Endodermal cell (in vitro differentiated cells): ENCODE measurements at regions not wholly inside any gene's neighbourhood (a gene's known extent, or its start where the extent isn't known, plus 50 kb on each side); places are given as distances from the start of the nearest gene placed in this dataset.

Experiments
- DNase-seq: peaks from one replicate; pipeline ENCODE4 v3.0.0-alpha.2; 2017
- H3K27ac ChIP-seq: 2 replicates; pipeline ENCODE4 v1.5.1; 2013; ENCODE audit warnings: mild to moderate bottlenecking, low read depth, low read length, moderate library complexity
- H3K27me3 ChIP-seq: 2 replicates; pipeline ENCODE4 v1.6.1; 2013; ENCODE audit warnings: mild to moderate bottlenecking, low read length, moderate library complexity; ENCODE audit not compliant: insufficient read depth, control insufficient read depth, poor library complexity, severe bottlenecking
- H3K36me3 ChIP-seq: 2 replicates; pipeline ENCODE4 v1.7.0; 2013; ENCODE audit warnings: mild to moderate bottlenecking, low read length, moderate library complexity; ENCODE audit not compliant: control insufficient read depth, insufficient read depth
- H3K4me1 ChIP-seq: one replicate; pipeline ENCODE4 v1.7.0; 2013; ENCODE audit warnings: low read length; ENCODE audit not compliant: control insufficient read depth, insufficient read depth
- H3K4me3 ChIP-seq: 2 replicates; pipeline ENCODE4 v1.5.1; 2013; ENCODE audit warnings: mild to moderate bottlenecking, low read length, moderate library complexity
- H3K9ac ChIP-seq: 2 replicates; pipeline ENCODE4 v1.6.1; 2013; ENCODE audit warnings: mild to moderate bottlenecking, low read length, moderate library complexity; ENCODE audit not compliant: poor library complexity, severe bottlenecking; ENCODE audit errors: extremely low read depth
- H3K9me3 ChIP-seq: 2 replicates; pipeline ENCODE4 v1.6.1; 2013; ENCODE audit warnings: mild to moderate bottlenecking, low read length, moderate library complexity; ENCODE audit not compliant: control insufficient read depth
- H3K27ac Mint-ChIP-seq: 2 replicates; pipeline ENCODE4 v1.8.0; 2020; ENCODE audit warnings: mixed read lengths
- H3K27me3 Mint-ChIP-seq: 2 replicates; pipeline ENCODE4 v1.8.0; 2021; ENCODE audit warnings: mild to moderate bottlenecking, mixed read lengths; ENCODE audit not compliant: insufficient read depth
- H3K36me3 Mint-ChIP-seq: 2 replicates; pipeline ENCODE4 v1.8.0; 2020; ENCODE audit warnings: low read depth, mixed read lengths
- H3K4me1 Mint-ChIP-seq: 2 replicates; pipeline ENCODE4 v1.8.0; 2020; ENCODE audit warnings: mixed read lengths
- H3K4me3 Mint-ChIP-seq: 2 replicates; pipeline ENCODE4 v1.8.0; 2020; ENCODE audit warnings: mild to moderate bottlenecking, moderate library complexity, mixed read lengths
- H3K9me3 Mint-ChIP-seq: 2 replicates; pipeline ENCODE4 v1.8.0; 2020; ENCODE audit warnings: mild to moderate bottlenecking, mixed read lengths
- CTCF ChIP-seq: fragments of 200-600 bp; sonication (generic); conservative IDR thresholded peaks from 2 replicates; pipeline ENCODE4 v1.5.0; 2021; ENCODE audit warnings: antibody characterized with exemption, mild to moderate bottlenecking
- WGBS, 2 experiments: methylation state at CpG; one replicate each; pipeline versions ENCODE4 v1.1.5 to v1.1.7; 2013; ENCODE audit warnings: missing lambda C conversion rate in 2 of 2, mixed read lengths in 1 of 2; ENCODE audit not compliant: insufficient coverage in 1 of 2, insufficient read length in 1 of 2; 5-methylcytosine and 5-hydroxymethylcytosine counted together

GRCh38 chr14:26947265-26947664 lies 349.4 kb upstream of the NOVA1 start:
- WGBS, 2 experiments = 100% methylated on average over 1 of the region's 1 CpG; no CpG with 5 or more reads in 1 of the 2 experiments
- no peaks in the 10 kb centered on the region for H3K27me3 ChIP-seq

GRCh38 chr14:26959437-26959836 lies 361.6 kb upstream of the NOVA1 start:
- Mint-ChIP-seq H3K4me1 (peaks cover 14% of the 10 kb centered on the region), H3K9me3 (no peaks in the 10 kb centered on the region), H3K36me3 (no peaks in the 10 kb centered on the region)

More at GRCh38 chr14:26947265-26947664, 349.4 kb upstream of the NOVA1 start:
- no peaks in the 10 kb centered on the region for H3K9me3 ChIP-seq
- no peaks in the 10 kb centered on the region for H3K36me3 ChIP-seq
- TF ChIP-seq CTCF = no peak
- H3K27ac Mint-ChIP-seq = no peak overlapping the region
- no peaks in the 10 kb centered on the region for H3K27me3 Mint-ChIP-seq
- H3K4me1 ChIP-seq = no peaks in the 10 kb centered on the region
- no peak for DNase-seq
- H3K36me3 Mint-ChIP-seq = peaks cover 2% of the 10 kb centered on the region
- H3K4me3 Mint-ChIP-seq = no peak overlapping the region
- H3K4me3 ChIP-seq = no peak overlapping the region
- no peak overlapping the region for H3K9ac ChIP-seq
- peaks cover 13% of the 10 kb centered on the region for H3K9me3 Mint-ChIP-seq
- H3K4me1 Mint-ChIP-seq = no peaks in the 10 kb centered on the region
- H3K27ac ChIP-seq = no peak overlapping the region

GRCh38 chr14:26959972-26960660 lies 362.3 kb upstream of the NOVA1 start:
- 71 to 89% methylated on average over 7 to 10 of the region's 10 CpGs for WGBS, 2 experiments
- H3K4me1 ChIP-seq = no peaks in the 10 kb centered on the region
- Mint-ChIP-seq H3K9me3 (no peaks in the 10 kb centered on the region), H3K4me1 (peaks cover 14% of the 10 kb centered on the region), H3K36me3 (no peaks in the 10 kb centered on the region), H3K27ac (no peak overlapping the region), H3K4me3 (no peak overlapping the region), H3K27me3 (no peaks in the 10 kb centered on the region)
- H3K27ac ChIP-seq = no peak overlapping the region
- no peaks in the 10 kb centered on the region for H3K27me3 ChIP-seq
- no peak overlapping the region for H3K4me3 ChIP-seq
- no peaks in the 10 kb centered on the region for H3K9me3 ChIP-seq
- DNase-seq = peak; percentile 48
- H3K9ac ChIP-seq = no peak overlapping the region
- no peak for TF ChIP-seq CTCF
- no peaks in the 10 kb centered on the region for H3K36me3 ChIP-seq

More at GRCh38 chr14:26959437-26959836, 361.6 kb upstream of the NOVA1 start:
- Mint-ChIP-seq H3K27ac (no peak overlapping the region), H3K4me3 (no peak overlapping the region), H3K27me3 (no peaks in the 10 kb centered on the region)
- Histone ChIP-seq H3K27me3 (no peaks in the 10 kb centered on the region), H3K27ac (no peak overlapping the region), H3K4me1 (no peaks in the 10 kb centered on the region), H3K36me3 (no peaks in the 10 kb centered on the region), H3K9ac (no peak overlapping the region), H3K4me3 (no peak overlapping the region), H3K9me3 (no peaks in the 10 kb centered on the region)
- WGBS, 2 experiments = 83 to 90% methylated on average over 1 to 2 of the region's 2 CpGs
- DNase-seq = no peak
- TF ChIP-seq CTCF = no peak
